GM21825 (cell line): ENCODE measurements at regions not wholly inside any gene's neighbourhood (a gene's known extent, or its start where the extent isn't known, plus 50 kb on each side); places are given as distances from the start of the nearest gene placed in this dataset.
"Not testable (repeated sequence)": the region's sequence is repeated elsewhere in the genome, so short reads cannot be mapped to it uniquely, and the experiment has no call there.

Source experiments
- ATAC-seq: cut with Tn5 transposase; IDR thresholded peaks from one replicate; pipeline ENCODE4 v1.9.1; 2021; ENCODE audit warnings: mild to moderate bottlenecking, moderate library complexity; ENCODE audit not compliant: unreplicated experiment

DNA sequence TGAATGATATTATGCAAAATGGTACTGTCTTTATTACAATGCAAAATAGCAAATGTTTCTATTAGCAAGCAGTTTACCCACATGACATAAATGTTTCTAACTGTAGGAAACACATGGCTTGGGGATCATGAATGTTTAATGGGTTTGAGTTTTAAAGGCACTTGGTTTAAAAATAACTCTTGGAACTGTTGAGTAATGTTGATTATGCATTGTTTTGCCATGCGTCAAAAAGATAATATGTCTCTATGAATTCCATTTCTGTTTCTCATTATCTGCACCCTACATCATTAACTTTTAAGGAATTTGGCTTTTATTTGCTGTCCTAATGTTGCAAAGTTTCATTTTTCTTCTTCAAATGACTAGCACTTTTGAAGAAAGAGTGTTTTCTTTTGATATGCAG lies 1355.5 kb downstream of the SUCLG1 start:
- no peak for ATAC-seq

- not testable (repeated sequence) for ATAC-seq
These were observed 1370.0 kb downstream of the SUCLG1 start for GRCh38 chr2:83089051-83089450.

DNA sequence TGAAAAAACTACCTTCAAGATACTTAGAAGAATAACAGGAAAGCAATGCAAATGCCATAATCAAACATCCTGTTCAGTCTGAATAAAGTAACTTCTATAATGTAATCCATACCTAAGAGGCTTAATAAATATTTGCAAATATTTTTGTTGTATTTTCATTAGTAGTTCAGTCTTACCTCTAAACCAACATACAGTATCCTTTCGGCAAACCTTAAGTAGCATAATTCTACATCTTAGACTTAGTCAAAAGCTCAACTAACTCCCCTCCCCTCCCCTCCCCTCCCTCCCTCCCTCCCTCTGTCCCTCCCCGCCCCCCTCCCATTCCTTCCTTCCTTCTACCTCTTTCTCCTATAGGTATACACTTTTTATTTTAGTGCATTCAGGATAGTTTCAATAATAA lies 1373.2 kb downstream of the SUCLG1 start:
- ATAC-seq: no peak

DNA sequence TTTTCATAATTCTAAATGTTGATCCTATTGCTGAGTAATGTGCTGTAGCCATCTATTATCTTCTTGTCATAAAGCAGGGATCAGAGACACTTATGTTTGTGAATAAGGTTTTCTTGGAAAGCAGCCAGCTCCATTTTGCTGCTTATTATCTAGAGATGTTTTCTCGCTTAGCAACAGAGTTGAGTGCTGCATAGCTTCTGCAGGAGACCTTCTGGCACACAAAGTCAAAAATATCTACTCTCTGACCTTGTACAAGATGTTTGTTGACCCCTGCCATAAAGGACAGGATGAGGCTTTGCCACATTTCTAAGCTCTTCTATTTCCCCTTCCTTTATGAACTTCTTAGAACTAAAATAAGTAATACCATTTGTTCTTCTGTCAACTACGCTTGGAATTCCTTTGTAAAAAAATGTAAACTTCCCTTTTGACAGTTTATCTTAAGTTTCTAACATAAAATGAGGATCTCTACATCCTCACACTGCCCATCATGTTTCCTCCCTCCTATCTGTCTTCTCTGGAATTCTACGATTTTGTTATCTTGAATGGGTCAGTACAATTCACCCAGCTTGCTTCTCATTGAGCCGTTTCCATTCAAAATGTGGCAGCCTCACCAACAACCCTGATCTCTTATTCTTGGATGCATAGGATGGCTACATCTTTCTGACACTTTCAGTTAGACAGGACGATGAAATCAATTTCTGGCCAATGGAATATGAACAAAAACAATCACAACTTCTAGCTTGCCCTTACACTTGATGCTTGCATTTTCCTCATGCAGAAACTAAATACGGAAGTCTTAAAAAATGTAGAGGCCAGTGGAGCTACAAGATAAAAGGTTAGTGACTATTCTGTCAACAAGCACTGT lies 1377.0 kb downstream of the SUCLG1 start:
- ATAC-seq: no peak

GRCh38 chr2:83079007-83079406 lies 1380.1 kb downstream of the SUCLG1 start:
- ATAC-seq: no peak

- no peak for ATAC-seq
These were observed 1386.3 kb downstream of the SUCLG1 start for GRCh38 chr2:83072767-83073166.

DNA sequence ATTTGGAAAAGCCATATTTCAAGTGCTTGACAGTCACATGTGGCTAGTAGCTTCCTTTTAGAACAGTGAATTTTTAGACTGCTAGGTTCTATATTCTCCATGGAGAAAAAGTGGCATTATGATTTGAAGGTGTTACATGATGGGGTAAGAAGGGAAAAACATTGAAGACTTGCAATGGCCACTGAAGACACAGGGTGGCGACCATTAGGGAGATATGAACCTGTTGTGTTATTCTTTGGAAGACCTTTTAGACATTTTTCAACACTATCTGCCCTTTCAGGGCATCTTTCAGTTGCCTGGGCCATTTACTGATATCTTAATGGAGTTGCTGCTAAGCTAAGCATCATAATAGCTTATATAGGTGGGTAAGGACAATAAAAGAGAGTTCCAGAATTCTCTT lies 1387.2 kb downstream of the SUCLG1 start:
- ATAC-seq: no peak

GRCh38 chr2:83071352-83071751 lies 1387.7 kb downstream of the SUCLG1 start:
- ATAC-seq: no peak

DNA sequence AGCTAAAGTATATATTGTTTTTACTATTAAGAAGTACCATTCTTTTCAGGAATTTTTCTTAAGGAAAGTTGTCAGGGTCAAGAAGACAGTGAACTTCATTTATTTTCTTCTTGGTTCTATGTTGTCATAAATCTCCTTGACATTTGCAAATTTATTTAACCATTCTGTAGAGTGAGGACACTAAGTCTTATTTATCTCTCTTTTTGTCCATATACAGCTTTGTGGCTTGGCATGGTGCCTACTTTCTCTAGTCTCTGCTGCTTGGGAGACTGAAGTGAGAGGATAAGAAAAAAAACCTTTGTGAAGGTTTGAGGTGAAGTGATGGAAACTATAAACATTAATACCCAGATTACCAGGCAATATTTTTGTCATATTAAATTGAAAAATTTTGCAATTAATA lies 1389.4 kb downstream of the SUCLG1 start:
- no peak for ATAC-seq

DNA sequence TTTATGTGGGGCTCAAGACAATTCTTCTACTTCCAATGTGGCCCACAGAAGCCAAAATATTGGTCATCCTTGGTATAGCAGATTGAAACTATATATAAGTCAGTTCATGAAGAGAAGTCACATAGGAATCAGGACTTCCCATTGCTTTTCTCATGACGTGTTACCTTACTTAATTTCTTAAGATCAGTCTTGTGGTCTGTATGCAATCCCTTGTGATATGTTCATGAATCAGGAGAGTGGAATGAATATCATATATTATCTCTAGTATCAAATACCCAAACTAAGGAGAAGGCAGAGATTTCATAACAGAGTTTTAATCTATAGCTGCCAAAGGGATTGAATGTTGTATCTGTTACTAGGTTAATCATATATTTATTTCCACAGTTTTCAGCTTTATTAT lies 1390.4 kb downstream of the SUCLG1 start:
- no peak for ATAC-seq

DNA sequence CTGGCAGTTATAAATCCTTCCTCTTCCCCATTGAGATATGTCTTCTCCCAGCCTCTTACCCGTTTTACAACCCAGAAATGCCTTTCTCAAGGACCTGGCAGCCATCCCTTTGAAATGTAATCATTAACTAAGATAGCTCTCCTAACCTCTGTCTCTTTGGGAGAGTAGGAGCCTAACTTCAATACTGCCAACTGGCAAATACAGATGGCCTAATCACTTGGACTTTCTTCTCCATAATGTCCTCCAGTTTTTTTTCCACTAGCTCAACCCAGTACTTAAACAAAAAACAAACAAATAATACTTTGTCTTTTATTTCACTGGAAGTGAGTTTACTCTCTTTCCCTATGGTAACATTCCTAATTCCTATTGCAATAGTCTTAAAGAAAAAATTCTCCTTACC lies 1391.1 kb downstream of the SUCLG1 start:
- no peak for ATAC-seq

DNA sequence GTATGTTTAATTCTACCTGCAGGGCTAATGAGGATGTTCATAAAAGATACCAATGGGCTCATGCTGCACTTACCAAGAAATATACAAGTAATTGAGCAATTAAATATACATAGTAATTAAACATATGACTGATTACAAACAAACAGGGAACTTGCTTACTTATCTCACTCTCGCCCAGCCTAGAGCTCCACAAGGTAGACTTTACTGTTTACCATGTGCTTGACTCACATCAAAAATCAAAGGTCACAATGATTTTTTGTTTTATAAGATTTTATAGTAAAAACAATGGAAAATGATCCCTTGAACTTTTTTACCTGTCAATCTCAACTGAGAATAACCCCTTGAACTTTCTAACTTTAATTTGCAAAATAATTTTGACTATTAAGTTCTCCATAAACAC lies 1395.1 kb downstream of the SUCLG1 start:
- no peak for ATAC-seq

GRCh38 chr2:83063511-83063910 lies 1395.6 kb downstream of the SUCLG1 start:
- ATAC-seq: no peak

DNA sequence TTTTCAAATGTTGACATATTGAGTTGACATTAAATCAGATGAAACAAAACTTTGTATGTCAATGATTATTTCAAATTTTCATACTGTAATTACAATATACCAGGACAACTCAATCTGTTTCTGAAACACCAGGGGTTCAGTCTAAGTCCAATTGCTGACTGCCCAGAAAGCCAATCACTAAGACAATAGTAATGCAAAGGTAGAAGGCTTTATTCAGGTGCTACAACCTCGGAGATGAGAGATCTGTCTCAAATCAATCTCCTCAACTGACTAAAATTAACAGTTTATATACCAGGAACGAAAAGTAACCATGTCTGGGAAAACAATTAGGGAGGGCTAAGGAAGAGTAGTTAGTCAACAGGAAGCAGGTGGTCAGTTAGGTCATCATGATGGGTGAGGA lies 1400.4 kb downstream of the SUCLG1 start:
- no peak for ATAC-seq

DNA sequence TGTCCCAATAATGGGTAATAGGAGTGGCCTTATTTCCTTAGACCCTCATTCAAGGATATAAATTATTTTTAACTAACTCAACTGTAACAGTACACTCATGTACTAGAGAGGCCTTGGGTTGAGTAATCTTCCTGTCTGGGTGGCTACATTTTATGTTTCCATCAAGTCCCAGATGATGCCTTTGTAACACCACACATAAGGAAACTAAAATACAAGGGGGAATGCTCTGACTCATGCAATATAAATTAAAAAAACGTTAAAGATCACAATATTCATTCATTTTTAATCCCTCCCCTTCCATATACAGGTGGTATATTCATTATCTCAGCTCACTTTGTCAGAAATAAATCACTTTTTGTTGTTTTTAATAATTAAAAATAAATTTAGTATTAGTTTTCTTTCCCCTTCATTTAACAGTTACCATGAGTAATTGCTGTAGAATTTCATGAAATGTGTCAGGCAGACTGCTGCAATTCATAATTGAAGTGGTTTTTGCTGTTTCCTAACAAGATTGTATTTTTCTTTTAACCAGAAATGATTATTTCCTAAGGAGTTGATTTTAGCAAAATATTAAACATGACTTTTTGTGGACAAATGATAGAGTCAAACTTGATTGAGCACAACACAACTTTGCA lies 1403.6 kb downstream of the SUCLG1 start:
- no peak for ATAC-seq

DNA sequence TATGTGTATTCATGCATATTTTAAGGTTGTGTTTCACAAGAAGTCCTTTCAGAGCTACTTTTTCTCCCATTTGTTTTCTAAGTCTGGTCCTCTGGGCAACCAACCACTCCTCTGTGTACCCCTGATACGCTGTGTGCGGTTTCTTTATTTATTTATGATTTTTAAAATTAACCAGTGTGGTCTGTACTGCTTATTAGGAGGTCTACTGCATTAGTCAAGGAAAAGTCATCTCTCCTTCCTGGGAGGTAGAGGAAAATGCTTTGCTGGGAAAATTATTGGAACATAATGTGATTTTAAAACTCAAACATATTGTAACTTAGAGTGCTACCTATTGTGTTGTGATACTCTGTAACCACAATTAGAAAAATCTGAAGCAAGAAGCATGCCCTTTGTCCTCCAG lies 1404.3 kb downstream of the SUCLG1 start:
- ATAC-seq: no peak

- ATAC-seq: no peak
These were observed 1407.4 kb downstream of the SUCLG1 start for GRCh38 chr2:83051538-83052170.

GRCh38 chr2:83042053-83042452 lies 1417.0 kb downstream of the SUCLG1 start:
- no peak for ATAC-seq

GRCh38 chr2:83022631-83023210 lies 1436.4 kb downstream of the SUCLG1 start:
- no peak for ATAC-seq

GRCh38 chr2:83017366-83018090 lies 1441.6 kb downstream of the SUCLG1 start:
- no peak for ATAC-seq
